ENCODE measurements at regions not wholly inside any gene's neighbourhood (a gene's known extent, or its start where the extent isn't known, plus 50 kb on each side); places are given as distances from the start of the nearest gene placed in this dataset.

- no peak for TF ChIP-seq CTCF (IDR thresholded peaks at IDR 0.05)
- TF ChIP-seq POLR2A (IDR thresholded peaks at IDR 0.05) = no peak
- no peak for TF ChIP-seq EP300 (IDR thresholded peaks at IDR 0.05)
Observed at GRCh38 chr4:10856271-10856782, 171.8 kb upstream of the CLNK start.

Measured in gastroesophageal sphincter (tissue), 3 donors.